ENCODE measurements at regions not wholly inside any gene's neighbourhood (a gene's known extent, or its start where the extent isn't known, plus 50 kb on each side); places are given as distances from the start of the nearest gene placed in this dataset.

DNA sequence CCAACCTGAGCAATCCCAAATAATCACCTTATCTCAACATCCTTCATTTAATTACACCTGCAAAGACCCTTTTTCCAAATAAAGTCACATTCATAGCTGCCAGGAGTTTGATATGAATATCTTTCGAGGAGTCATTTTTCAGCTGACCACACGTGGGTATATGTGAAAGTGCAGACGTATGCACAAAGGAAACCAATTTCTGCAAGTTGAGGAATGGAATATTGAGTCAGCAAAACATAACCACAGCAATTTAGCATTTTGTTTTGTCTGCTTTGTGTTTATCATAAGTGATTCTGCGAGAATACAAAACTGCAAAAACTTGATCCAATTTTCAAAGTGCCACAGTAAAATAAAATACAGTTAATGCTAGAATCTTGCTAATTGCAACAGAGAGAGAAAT, 295.9 kb downstream of the SUCLA2 start:
- no peak for TF ChIP-seq CTCF (IDR thresholded peaks at IDR 0.05; ENCODE audit: poor library complexity)
- no peak for TF ChIP-seq EZH2phosphoT487 (IDR thresholded peaks at IDR 0.05; ENCODE audit: low read depth, severe bottlenecking, unreplicated experiment)
- TF ChIP-seq EZH2 (IDR thresholded peaks at IDR 0.05; ENCODE audit: borderline replicate concordance): no peak

Data from hepatocyte (in vitro differentiated cells).